Stimulated activated naive CD8-positive, alpha-beta T cell treated with anti-CD3 and anti-CD28 coated beads, Interleukin-15, Interleukin-2, amounts not matched to agents 100 ng/mL and 50 ng/mL, for 24 hours (primary cell): ENCODE measurements at regions not wholly inside any gene's neighbourhood (a gene's known extent, or its start where the extent isn't known, plus 50 kb on each side); places are given as distances from the start of the nearest gene placed in this dataset.
"Not testable (repeated sequence)": the region's sequence is repeated elsewhere in the genome, so short reads cannot be mapped to it uniquely, and the experiment has no call there.

Source experiments
- H3K27ac Mint-ChIP-seq: one replicate; pipeline ENCODE4 v1.8.0; 2021; ENCODE audit warnings: mild to moderate bottlenecking, mixed read lengths
- H3K27me3 Mint-ChIP-seq: one replicate; pipeline ENCODE4 v1.8.0; 2021; ENCODE audit warnings: mixed read lengths
- H3K36me3 Mint-ChIP-seq: one replicate; pipeline ENCODE4 v1.8.0; 2021; ENCODE audit warnings: low read depth, mixed read lengths
- H3K4me1 Mint-ChIP-seq: one replicate; pipeline ENCODE4 v1.8.0; 2021; ENCODE audit warnings: low read depth, mixed read lengths
- H3K4me3 Mint-ChIP-seq: one replicate; pipeline ENCODE4 v1.8.0; 2021; ENCODE audit warnings: mild to moderate bottlenecking, mixed read lengths
- H3K9me3 Mint-ChIP-seq: one replicate; pipeline ENCODE4 v1.8.0; 2021; ENCODE audit warnings: mixed read lengths

DNA sequence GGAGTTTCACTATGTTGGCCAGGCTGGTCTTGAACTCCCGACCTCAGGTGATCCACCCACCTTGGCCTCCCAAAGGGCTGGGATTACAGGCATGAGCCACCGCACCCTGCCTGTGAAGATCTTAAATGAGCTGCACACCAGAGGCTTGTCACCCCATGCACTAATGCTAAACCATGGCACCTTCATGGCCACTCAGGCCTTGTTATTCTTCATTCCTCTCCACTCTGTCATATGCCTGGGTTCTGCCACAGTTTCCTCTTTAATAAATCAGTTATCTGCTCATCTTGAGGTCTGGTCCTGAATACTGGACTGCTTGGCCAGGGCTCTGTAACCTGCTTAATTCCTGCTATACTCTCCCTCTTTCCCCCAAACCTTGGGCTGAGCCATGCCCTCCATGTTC, 104.3 kb upstream of the FOXN2 start:
- Mint-ChIP-seq H3K27me3 (no peaks in the 10 kb centered on the region), H3K9me3 (no peaks in the 10 kb centered on the region), H3K27ac (no peak overlapping the region)

DNA sequence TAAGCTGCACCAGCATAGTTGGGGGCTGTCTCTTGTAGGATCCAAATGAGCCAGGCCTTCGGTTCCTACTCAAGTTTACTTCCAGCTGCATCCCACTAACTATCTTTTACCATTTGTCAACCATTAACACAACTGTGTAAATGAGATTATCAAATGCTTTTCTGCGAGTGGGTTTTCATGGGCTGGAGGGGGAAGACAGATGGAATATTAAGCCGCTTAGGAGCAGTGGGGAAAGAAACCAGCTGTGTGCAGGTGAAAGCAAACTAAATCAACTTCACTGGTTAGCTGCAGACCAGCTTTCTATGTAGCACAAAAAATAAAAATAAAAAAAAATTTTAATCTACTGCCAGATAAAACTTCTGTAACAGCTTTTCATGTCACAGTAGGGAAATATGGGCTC, 100.8 kb upstream of the FOXN2 start:
- Mint-ChIP-seq H3K9me3 (no peaks in the 10 kb centered on the region), H3K36me3 (no peaks in the 10 kb centered on the region), H3K27ac (no peak overlapping the region), H3K4me3 (no peak overlapping the region), H3K4me1 (no peaks in the 10 kb centered on the region), H3K27me3 (no peaks in the 10 kb centered on the region)

More for the DNA sequence above, 104.3 kb upstream of the FOXN2 start:
- peaks cover 5% of the 10 kb centered on the region for H3K4me1 Mint-ChIP-seq
- no peak overlapping the region for H3K4me3 Mint-ChIP-seq
- no peaks in the 10 kb centered on the region for H3K36me3 Mint-ChIP-seq

GRCh38 chr2:48218169-48218568, 96.3 kb upstream of the FOXN2 start:
- Mint-ChIP-seq H3K4me1 (peaks cover 9% of the 10 kb centered on the region), H3K4me3 (no peak overlapping the region), H3K9me3 (no peaks in the 10 kb centered on the region), H3K36me3 (no peaks in the 10 kb centered on the region), H3K27me3 (no peaks in the 10 kb centered on the region), H3K27ac (no peak overlapping the region)

GRCh38 chr2:48219234-48219554, 95.3 kb upstream of the FOXN2 start:
- Mint-ChIP-seq H3K27me3 (no peaks in the 10 kb centered on the region), H3K4me1 (peaks cover 9% of the 10 kb centered on the region), H3K27ac (no peak overlapping the region), H3K4me3 (no peak overlapping the region), H3K9me3 (no peaks in the 10 kb centered on the region), H3K36me3 (no peaks in the 10 kb centered on the region)

GRCh38 chr2:48219555-48220436, 94.7 kb upstream of the FOXN2 start:
- Mint-ChIP-seq H3K36me3 (no peaks in the 10 kb centered on the region), H3K27ac (no peak overlapping the region), H3K9me3 (no peaks in the 10 kb centered on the region), H3K27me3 (no peaks in the 10 kb centered on the region), H3K4me1 (peaks cover 9% of the 10 kb centered on the region), H3K4me3 (no peak overlapping the region)

DNA sequence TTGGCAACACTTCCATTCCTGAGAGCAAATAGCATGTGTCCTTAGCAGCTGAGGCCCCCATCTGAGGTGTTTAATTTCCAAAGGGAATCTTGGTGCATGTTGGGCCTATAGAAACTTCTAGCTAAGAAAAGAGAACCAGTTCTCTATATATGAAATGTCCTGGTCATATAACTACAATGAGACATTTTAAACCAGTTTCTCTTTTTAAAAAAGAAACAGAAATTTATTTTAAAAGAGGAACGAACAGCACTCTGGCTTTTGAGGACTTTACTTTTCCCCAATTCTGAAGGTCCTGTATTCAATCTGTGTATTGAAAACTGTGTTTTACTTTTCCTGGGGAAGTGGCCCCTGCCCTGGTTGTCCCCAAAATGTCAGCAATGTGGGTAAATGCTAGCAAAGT, 94.0 kb upstream of the FOXN2 start:
- Mint-ChIP-seq H3K36me3 (no peaks in the 10 kb centered on the region), H3K4me3 (no peak overlapping the region), H3K4me1 (peaks cover 9% of the 10 kb centered on the region), H3K27me3 (no peaks in the 10 kb centered on the region), H3K9me3 (no peaks in the 10 kb centered on the region), H3K27ac (no peak overlapping the region)

GRCh38 chr2:48221846-48222516, 92.5 kb upstream of the FOXN2 start:
- peaks cover 9% of the 10 kb centered on the region for H3K4me1 Mint-ChIP-seq

GRCh38 chr2:48227617-48228344, 86.7 kb upstream of the FOXN2 start:
- Mint-ChIP-seq H3K4me3 (no peak overlapping the region), H3K4me1 (peaks cover 8% of the 10 kb centered on the region), H3K9me3 (no peaks in the 10 kb centered on the region), H3K27ac (no peak overlapping the region), H3K36me3 (no peaks in the 10 kb centered on the region), H3K27me3 (no peaks in the 10 kb centered on the region)

More at GRCh38 chr2:48221846-48222516, 92.5 kb upstream of the FOXN2 start:
- no peak overlapping the region for H3K27ac Mint-ChIP-seq
- H3K9me3 Mint-ChIP-seq = no peaks in the 10 kb centered on the region
- H3K4me3 Mint-ChIP-seq = no peak overlapping the region
- H3K36me3 Mint-ChIP-seq = no peaks in the 10 kb centered on the region
- H3K27me3 Mint-ChIP-seq = no peaks in the 10 kb centered on the region

GRCh38 chr2:48228345-48228684, 86.2 kb upstream of the FOXN2 start:
- H3K4me3 Mint-ChIP-seq = no peak overlapping the region
- no peaks in the 10 kb centered on the region for H3K27me3 Mint-ChIP-seq
- peaks cover 14% of the 10 kb centered on the region for H3K4me1 Mint-ChIP-seq
- no peaks in the 10 kb centered on the region for H3K9me3 Mint-ChIP-seq
- H3K27ac Mint-ChIP-seq = no peak overlapping the region
- H3K36me3 Mint-ChIP-seq = no peaks in the 10 kb centered on the region

DNA sequence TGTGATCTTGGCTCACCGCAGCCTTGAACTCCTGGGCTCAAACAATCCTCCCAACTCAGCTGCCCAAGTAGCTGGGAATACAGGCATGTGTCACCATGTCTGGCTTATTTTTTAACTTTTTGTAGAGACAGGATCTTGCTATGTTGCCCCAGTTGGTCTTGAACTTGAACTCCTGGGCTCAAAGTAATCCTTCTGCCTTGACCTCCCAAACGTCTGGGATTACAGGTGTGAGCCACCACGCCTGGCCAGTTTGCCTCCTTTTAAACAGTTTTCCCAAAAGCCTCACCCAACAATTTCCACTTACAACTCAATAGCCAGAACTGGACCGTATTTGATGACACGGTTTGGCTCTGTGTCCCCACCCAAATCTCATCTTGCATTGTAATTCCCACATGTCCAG, 85.4 kb upstream of the FOXN2 start:
- Mint-ChIP-seq H3K27me3 (no peaks in the 10 kb centered on the region), H3K9me3 (no peaks in the 10 kb centered on the region), H3K4me1 (peaks cover 14% of the 10 kb centered on the region), H3K4me3 (no peak overlapping the region), H3K36me3 (no peaks in the 10 kb centered on the region), H3K27ac (no peak overlapping the region)

GRCh38 chr2:48230834-48231233, 83.6 kb upstream of the FOXN2 start:
- no peak overlapping the region for H3K27ac Mint-ChIP-seq

DNA sequence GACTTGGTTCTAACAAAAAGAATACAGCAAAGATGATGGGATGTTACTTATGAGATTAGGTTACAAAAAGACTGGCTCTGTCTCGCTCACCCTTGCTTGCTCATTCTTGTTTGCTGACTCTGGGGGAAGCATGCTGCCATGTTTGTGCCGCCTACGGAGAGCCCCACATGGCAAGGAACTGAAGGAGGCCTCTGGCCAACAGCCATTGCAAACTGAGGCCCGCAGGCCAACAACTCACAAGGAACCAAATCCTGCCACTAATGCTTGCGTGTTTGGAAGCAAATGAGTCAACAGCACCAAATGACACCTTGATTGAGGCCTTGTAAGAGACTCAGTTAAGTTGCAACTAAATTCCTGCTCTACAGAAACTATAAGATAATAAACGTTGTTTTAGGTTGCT, 82.1 kb upstream of the FOXN2 start:
- Mint-ChIP-seq H3K27me3 (no peaks in the 10 kb centered on the region), H3K9me3 (no peaks in the 10 kb centered on the region), H3K36me3 (no peaks in the 10 kb centered on the region), H3K4me3 (no peak overlapping the region), H3K4me1 (peaks cover 23% of the 10 kb centered on the region), H3K27ac (no peak overlapping the region)

More at GRCh38 chr2:48230834-48231233, 83.6 kb upstream of the FOXN2 start:
- Mint-ChIP-seq H3K36me3 (no peaks in the 10 kb centered on the region), H3K9me3 (no peaks in the 10 kb centered on the region), H3K4me1 (peaks cover 14% of the 10 kb centered on the region), H3K4me3 (no peak overlapping the region), H3K27me3 (no peaks in the 10 kb centered on the region)

GRCh38 chr2:48233005-48233404, 81.5 kb upstream of the FOXN2 start:
- peaks cover 23% of the 10 kb centered on the region for H3K4me1 Mint-ChIP-seq
- no peaks in the 10 kb centered on the region for H3K9me3 Mint-ChIP-seq
- no peak overlapping the region for H3K4me3 Mint-ChIP-seq
- H3K36me3 Mint-ChIP-seq = no peaks in the 10 kb centered on the region
- no peaks in the 10 kb centered on the region for H3K27me3 Mint-ChIP-seq
- H3K27ac Mint-ChIP-seq = no peak overlapping the region

DNA sequence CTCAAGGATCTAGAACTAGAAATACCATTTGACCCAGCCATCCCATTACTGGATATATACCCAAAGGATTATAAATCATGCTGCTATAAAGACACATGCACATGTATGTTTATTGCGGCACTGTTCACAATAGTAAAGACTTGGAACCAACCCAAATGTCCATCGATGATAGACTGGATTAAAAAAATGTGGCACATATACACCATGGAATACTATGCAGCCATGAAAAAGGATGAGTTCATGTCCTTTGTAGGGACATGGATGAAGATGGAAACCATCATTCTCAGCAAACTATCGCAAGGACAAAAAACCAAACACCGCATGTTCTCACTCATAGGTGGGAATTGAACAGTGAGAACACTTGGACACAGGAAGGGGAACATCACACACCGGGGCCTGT, 80.7 kb upstream of the FOXN2 start:
- H3K27me3 Mint-ChIP-seq, H3K36me3 Mint-ChIP-seq, H3K27ac Mint-ChIP-seq, H3K4me3 Mint-ChIP-seq, H3K9me3 Mint-ChIP-seq: not testable (repeated sequence)
- H3K4me1 Mint-ChIP-seq = peaks cover 17% of the 10 kb centered on the region

DNA sequence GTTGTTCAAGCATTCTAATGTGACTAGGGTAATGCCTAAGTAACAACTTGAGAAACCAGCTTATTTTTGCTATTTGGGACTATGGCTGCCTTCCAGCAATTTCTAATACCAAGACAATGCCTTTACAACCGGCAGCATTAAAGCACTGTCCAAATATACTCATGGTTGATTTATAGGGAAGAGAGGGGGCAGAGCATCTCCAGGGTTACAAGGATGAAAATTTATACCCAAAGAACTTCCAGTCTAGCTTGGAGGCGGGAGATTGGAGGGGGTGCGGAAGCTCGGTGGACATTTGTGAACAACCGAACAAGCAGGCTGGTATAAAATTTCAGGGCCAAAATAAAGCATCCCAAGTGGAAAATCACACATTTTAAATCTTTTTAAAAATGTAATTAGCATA, 79.4 kb upstream of the FOXN2 start:
- Mint-ChIP-seq H3K4me1 (peaks cover 17% of the 10 kb centered on the region), H3K27ac (no peak overlapping the region), H3K4me3 (no peak overlapping the region), H3K9me3 (peaks cover 5% of the 10 kb centered on the region), H3K36me3 (peaks cover 4% of the 10 kb centered on the region), H3K27me3 (no peaks in the 10 kb centered on the region)
